Gastrocnemius medialis (tissue), 4 donors: ENCODE measurements at regions not wholly inside any gene's neighbourhood (a gene's known extent, or its start where the extent isn't known, plus 50 kb on each side); places are given as distances from the start of the nearest gene placed in this dataset.

Experiments
- ATAC-seq, 2 donors: fragments of 150-250 bp; one replicate each; pipeline ENCODE4 v1.9.1; 2016
- DNase-seq, 2 donors: peaks; one replicate each; pipeline ENCODE4 v3.0.0-alpha.2; 2019
- H3K27ac ChIP-seq, 4 donors: fragments of 200-600 bp; sonication (generic); 1 replicate in 1 of 4; 2 replicates in 3 of 4; pipeline ENCODE4 v1.5.1; 2016 to 2018; ENCODE audit warnings: mild to moderate bottlenecking in 2 of 4, moderate library complexity in 1 of 4
- H3K27me3 ChIP-seq, 3 donors: fragments of 200-600 bp; sonication (generic) in 2 of 3; 1 replicate in 1 of 3; 2 replicates in 2 of 3; pipeline versions ENCODE4 v1.5.1 to v1.6.0; 2016 to 2019; ENCODE audit warnings: mild to moderate bottlenecking in 1 of 3, moderate library complexity in 1 of 3
- H3K36me3 ChIP-seq, 2 donors: fragments of 200-600 bp; sonication (generic) in 1 of 2; one replicate each; pipeline ENCODE4 v1.5.1; 2017 to 2018
- H3K4me1 ChIP-seq, 2 donors: fragments of 200-600 bp; sonication (generic) in 1 of 2; one replicate each; pipeline ENCODE4 v1.5.1; 2016 to 2017; ENCODE audit warnings: mild to moderate bottlenecking in 2 of 2
- H3K4me3 ChIP-seq, 4 donors: fragments of 200-600 bp; sonication (generic) in 3 of 4; 1 replicate in 1 of 4; 2 replicates in 3 of 4; pipeline ENCODE4 v1.5.1; 2016 to 2019; ENCODE audit warnings: mild to moderate bottlenecking in 2 of 4
- H3K9me3 ChIP-seq, 3 donors: fragments of 200-600 bp; sonication (generic) in 2 of 3; 1 replicate in 1 of 3; 2 replicates in 2 of 3; pipeline ENCODE4 v1.5.1; 2016 to 2019
- POLR2A ChIP-seq, 2 donors: fragments of 450-650 bp; IDR thresholded peaks; one replicate each; pipeline ENCODE4 v1.6.1; 2017; ENCODE audit warnings: antibody characterized with exemption in 2 of 2, mild to moderate bottlenecking in 2 of 2, moderate library complexity in 2 of 2
- in situ Hi-C, 4 donors: fragments of 200-750 bp; cut with MboI; loops; one replicate each; pipeline versions ENCODE4 v1.15.0 to v1.8.0; 2017; ENCODE audit warnings: low sequenced_read_pairs in 4 of 4
- intact Hi-C: fragments of 100-400 bp; cut with DNase I; formaldehyde crosslinking; loops from one replicate; pipeline ENCODE4 v1.15.1; 2023; ENCODE audit warnings: low total_unique reads
- TF ChIP-seq, protein P1 (sequence below), 5 experiments: fragments of 450-650 bp in 3 of 5; fragments of 200-600 bp in 2 of 5; sonication (generic) in 2 of 5; IDR thresholded peaks in 4 of 5; conservative IDR thresholded peaks in 1 of 5; 1 replicate in 4 of 5; 2 replicates in 1 of 5; pipeline ENCODE4 v1.5.1; 2016 to 2019; ENCODE audit warnings: antibody characterized with exemption in 5 of 5, mild to moderate bottlenecking in 3 of 5, moderate library complexity in 3 of 5

DNA sequence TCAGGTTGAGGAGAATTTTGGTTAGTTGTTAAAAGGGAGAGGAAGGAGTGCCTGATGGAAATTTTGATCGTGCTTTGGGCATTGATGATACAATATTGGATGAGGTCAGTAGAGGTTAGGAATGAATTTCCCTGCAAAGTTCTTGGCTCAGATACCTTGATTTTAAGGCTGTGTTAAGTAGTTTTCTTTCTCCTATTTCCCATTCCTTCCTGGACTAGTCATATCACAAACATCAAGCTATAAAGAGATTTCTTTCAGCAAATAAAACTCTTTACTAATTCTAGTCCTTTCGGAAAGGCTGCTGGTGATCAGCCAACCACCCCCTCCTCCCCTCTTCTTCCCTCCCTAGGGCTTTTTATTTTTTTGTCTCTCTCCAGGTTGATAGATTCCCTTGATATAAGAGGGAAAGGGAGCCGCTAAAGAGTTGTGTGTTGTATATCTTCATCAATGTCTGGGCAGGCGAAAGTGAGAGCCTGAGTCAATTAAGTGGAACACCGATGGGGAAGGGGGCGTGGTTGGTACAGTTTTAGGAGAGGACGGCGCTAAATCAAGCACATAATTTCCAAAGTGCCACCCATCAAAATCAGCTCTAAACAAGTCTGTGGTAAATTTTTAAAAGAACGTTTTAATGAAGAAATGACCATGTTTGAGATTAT is 100.1 kb upstream of the PLXNA2 start:
- intact Hi-C loops (no loop called here), in situ Hi-C loops (no loop called here)
- H3K4me3 ChIP-seq = no peak overlapping the region
- no peak for TF ChIP-seq POLR2A (IDR thresholded peaks at IDR 0.05)
- TF ChIP-seq, protein P1, sequence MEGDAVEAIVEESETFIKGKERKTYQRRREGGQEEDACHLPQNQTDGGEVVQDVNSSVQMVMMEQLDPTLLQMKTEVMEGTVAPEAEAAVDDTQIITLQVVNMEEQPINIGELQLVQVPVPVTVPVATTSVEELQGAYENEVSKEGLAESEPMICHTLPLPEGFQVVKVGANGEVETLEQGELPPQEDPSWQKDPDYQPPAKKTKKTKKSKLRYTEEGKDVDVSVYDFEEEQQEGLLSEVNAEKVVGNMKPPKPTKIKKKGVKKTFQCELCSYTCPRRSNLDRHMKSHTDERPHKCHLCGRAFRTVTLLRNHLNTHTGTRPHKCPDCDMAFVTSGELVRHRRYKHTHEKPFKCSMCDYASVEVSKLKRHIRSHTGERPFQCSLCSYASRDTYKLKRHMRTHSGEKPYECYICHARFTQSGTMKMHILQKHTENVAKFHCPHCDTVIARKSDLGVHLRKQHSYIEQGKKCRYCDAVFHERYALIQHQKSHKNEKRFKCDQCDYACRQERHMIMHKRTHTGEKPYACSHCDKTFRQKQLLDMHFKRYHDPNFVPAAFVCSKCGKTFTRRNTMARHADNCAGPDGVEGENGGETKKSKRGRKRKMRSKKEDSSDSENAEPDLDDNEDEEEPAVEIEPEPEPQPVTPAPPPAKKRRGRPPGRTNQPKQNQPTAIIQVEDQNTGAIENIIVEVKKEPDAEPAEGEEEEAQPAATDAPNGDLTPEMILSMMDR (IDR thresholded peaks at IDR 0.05 in 4 of 5, conservative IDR thresholded peaks at IDR 0.05 in 1 of 5) = no peak
- no peaks in the 10 kb centered on the region for H3K9me3 ChIP-seq
- DNase-seq (no peak), ATAC-seq (no peak)
- no peaks in the 10 kb centered on the region for H3K27me3 ChIP-seq
- no peak overlapping the region for H3K27ac ChIP-seq
- H3K4me1 ChIP-seq = no peaks in the 10 kb centered on the region
- no peaks in the 10 kb centered on the region for H3K36me3 ChIP-seq

DNA sequence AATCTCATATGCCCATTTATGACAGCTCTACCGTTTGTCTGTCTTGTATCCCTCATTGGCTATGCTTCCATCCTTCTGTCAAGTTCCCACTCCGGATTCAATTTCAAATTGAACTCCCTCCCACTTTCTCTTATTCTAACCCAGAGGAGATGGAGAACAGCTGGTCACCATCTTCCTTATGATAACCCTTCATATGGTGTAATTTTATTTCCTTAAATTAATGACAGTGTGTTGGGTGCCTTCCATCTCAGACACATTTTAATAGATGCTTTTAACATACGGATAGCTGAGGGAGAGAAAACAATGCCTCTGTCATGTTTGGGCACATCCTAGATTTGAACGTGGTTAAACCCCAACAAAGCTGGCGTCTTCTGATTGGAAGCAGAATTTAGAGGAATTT is 103.0 kb upstream of the PLXNA2 start:
- ATAC-seq (no peak), DNase-seq (no peak)
- Histone ChIP-seq H3K9me3 (no peaks in the 10 kb centered on the region), H3K27me3 (no peaks in the 10 kb centered on the region), H3K4me3 (no peak overlapping the region), H3K36me3 (no peaks in the 10 kb centered on the region), H3K4me1 (no peaks in the 10 kb centered on the region), H3K27ac (no peak overlapping the region)
- in situ Hi-C loops = no loop called here
- TF ChIP-seq, protein P1 (IDR thresholded peaks at IDR 0.05 in 4 of 5, conservative IDR thresholded peaks at IDR 0.05 in 1 of 5) = no peak
- no peak for TF ChIP-seq POLR2A (IDR thresholded peaks at IDR 0.05)
- intact Hi-C loops = no loop called here

DNA sequence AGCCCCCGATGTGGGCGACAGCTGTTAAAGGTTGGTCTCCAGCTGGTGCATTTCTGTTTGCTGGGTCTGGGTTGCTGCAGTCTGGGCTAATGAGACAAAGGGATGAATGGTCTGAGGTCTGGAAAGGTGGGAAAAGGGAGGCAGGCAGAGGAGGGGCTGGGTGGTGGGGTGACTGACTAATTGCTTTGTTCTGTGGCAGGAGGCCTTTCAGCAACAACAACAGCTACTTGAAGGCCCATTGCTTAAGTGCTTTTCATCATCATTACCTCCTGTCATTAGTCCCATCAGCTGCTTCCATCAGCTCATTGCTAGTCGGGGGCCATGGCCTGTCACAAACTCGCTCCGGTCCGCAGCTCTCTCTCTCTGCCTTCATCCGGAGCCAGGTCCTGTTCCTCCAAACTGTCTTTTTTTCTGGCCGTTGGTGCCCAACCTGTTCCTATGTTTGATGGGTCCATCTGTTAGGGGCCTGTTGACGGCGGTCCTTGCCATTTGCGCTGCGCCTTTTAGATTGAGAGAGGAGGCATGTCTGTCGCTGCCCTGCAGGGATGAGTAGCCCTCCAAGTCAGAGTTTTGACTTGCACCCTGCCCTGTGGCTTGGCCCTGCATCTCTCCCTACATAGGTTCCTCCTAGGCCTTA is 105.6 kb upstream of the PLXNA2 start:
- Histone ChIP-seq H3K36me3 (no peaks in the 10 kb centered on the region), H3K9me3 (no peaks in the 10 kb centered on the region), H3K4me1 (no peaks in the 10 kb centered on the region), H3K27ac (no peak overlapping the region), H3K27me3 (no peaks in the 10 kb centered on the region), H3K4me3 (no peak overlapping the region)
- DNase-seq (no peak), ATAC-seq (no peak)
- in situ Hi-C loops = no loop called here
- TF ChIP-seq, protein P1 (IDR thresholded peaks at IDR 0.05 in 4 of 5, conservative IDR thresholded peaks at IDR 0.05 in 1 of 5) = no peak
- no peak for TF ChIP-seq POLR2A (IDR thresholded peaks at IDR 0.05)
- intact Hi-C loops = no loop called here

DNA sequence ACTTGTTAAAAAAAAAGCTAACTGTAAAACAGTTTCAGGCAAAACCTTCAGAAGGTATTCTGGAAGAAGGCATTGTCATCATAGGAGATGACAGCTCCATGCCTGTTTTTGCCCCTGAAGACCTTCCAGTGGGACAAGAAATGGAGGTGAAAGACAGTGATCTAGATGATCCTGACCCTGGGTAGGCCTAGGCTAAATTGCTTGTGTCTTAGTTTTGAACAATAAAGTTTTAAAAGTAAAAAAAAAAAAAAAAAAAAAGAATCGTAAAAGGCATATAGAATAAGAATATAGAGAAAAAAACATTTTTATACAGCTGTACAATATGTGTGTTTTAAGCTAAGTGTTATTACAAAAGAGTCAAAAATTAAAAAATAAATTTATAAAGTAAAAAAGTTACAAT is 106.6 kb upstream of the PLXNA2 start:
- no peak for TF ChIP-seq POLR2A (IDR thresholded peaks at IDR 0.05)
- TF ChIP-seq, protein P1 (IDR thresholded peaks at IDR 0.05 in 4 of 5, conservative IDR thresholded peaks at IDR 0.05 in 1 of 5) = no peak
- Histone ChIP-seq H3K27ac (no peak overlapping the region), H3K4me1 (no peaks in the 10 kb centered on the region), H3K9me3 (no peaks in the 10 kb centered on the region), H3K36me3 (no peaks in the 10 kb centered on the region), H3K4me3 (no peak overlapping the region), H3K27me3 (no peaks in the 10 kb centered on the region)
- DNase-seq (no peak), ATAC-seq (no peak)
- in situ Hi-C loops (no loop called here), intact Hi-C loops (no loop called here)
